Neural progenitor cell (in vitro differentiated cells): ENCODE measurements at regions not wholly inside any gene's neighbourhood (a gene's known extent, or its start where the extent isn't known, plus 50 kb on each side); places are given as distances from the start of the nearest gene placed in this dataset.

ENCODE experiments used
- DNase-seq: peaks from one replicate; pipeline ENCODE4 v3.0.0-alpha.2; 2016; ENCODE audit warnings: low spot score
- H2AFZ ChIP-seq: fragments of 200-600 bp; sonication (generic); replicated peaks from 2 replicates; pipeline ENCODE4 v1.6.1; 2016; ENCODE audit warnings: antibody characterized with exemption
- H3F3A ChIP-seq: fragments of 200-600 bp; sonication (generic); 2 replicates; pipeline ENCODE4 v1.6.1; 2016; ENCODE audit warnings: antibody characterized with exemption, low read depth
- H3K27ac ChIP-seq: fragments of 200-600 bp; sonication (generic); 2 replicates; pipeline ENCODE4 v1.5.1; 2016; ENCODE audit warnings: mild to moderate bottlenecking
- H3K27me3 ChIP-seq: fragments of 200-600 bp; sonication (generic); 2 replicates; pipeline ENCODE4 v1.6.1; 2016; ENCODE audit warnings: mild to moderate bottlenecking, moderate library complexity
- H3K36me3 ChIP-seq: fragments of 200-600 bp; sonication (generic); 2 replicates; pipeline ENCODE4 v1.5.1; 2016
- H3K4me1 ChIP-seq: fragments of 200-600 bp; sonication (generic); 2 replicates; pipeline ENCODE4 v1.6.1; 2016; ENCODE audit warnings: mixed run types
- H3K4me2 ChIP-seq: fragments of 200-600 bp; sonication (generic); 2 replicates; pipeline ENCODE4 v1.6.1; 2016
- H3K4me3 ChIP-seq: fragments of 200-600 bp; sonication (generic); 2 replicates; pipeline ENCODE4 v1.5.1; 2016
- H3K79me2 ChIP-seq: fragments of 200-600 bp; sonication (generic); 2 replicates; pipeline ENCODE4 v1.6.1; 2016; ENCODE audit warnings: low read depth
- H3K9ac ChIP-seq: fragments of 200-600 bp; sonication (generic); 2 replicates; pipeline ENCODE4 v1.6.1; 2016
- H3K9me3 ChIP-seq: fragments of 200-600 bp; sonication (generic); 2 replicates; pipeline ENCODE4 v1.5.1; 2016; ENCODE audit warnings: low read depth
- H4K20me1 ChIP-seq: fragments of 200-600 bp; sonication (generic); 2 replicates; pipeline ENCODE4 v1.6.1; 2016; ENCODE audit warnings: low read depth
- H3K27ac Mint-ChIP-seq: 3 replicates; pipeline ENCODE4 v1.8.0; 2021; ENCODE audit warnings: mixed read lengths
- H3K27me3 Mint-ChIP-seq: 2 replicates; pipeline ENCODE4 v1.8.0; 2022; ENCODE audit warnings: low read depth, mild to moderate bottlenecking, inconsistent platforms, moderate library complexity, mixed read lengths; ENCODE audit not compliant: insufficient read depth
- H3K36me3 Mint-ChIP-seq: 3 replicates; pipeline ENCODE4 v1.8.0; 2021; ENCODE audit warnings: mixed read lengths
- H3K4me1 Mint-ChIP-seq: 3 replicates; pipeline ENCODE4 v1.8.0; 2021; ENCODE audit warnings: mixed read lengths
- H3K4me3 Mint-ChIP-seq: 3 replicates; pipeline ENCODE4 v1.8.0; 2021; ENCODE audit warnings: mild to moderate bottlenecking, moderate library complexity, mixed read lengths
- H3K9me3 Mint-ChIP-seq: 3 replicates; pipeline ENCODE4 v1.8.0; 2020; ENCODE audit warnings: mixed read lengths
- CTCF ChIP-seq: fragments of 200-600 bp; sonication (generic); IDR thresholded peaks from 2 replicates; pipeline ENCODE4 v1.5.1; 2017; ENCODE audit warnings: antibody characterized with exemption, mild to moderate bottlenecking
- EZH2 ChIP-seq: fragments of 200-600 bp; sonication (generic); IDR thresholded peaks from 2 replicates; pipeline ENCODE4 v1.6.1; 2017; ENCODE audit warnings: antibody characterized with exemption, mild to moderate bottlenecking, moderate library complexity
- EZH2phosphoT487 ChIP-seq: fragments of 200-600 bp; sonication (generic); IDR thresholded peaks from 2 replicates; pipeline ENCODE4 v1.6.1; 2017; ENCODE audit warnings: antibody characterized with exemption

- H3K4me1 Mint-ChIP-seq = no peaks in the 10 kb centered on the region
- no peaks in the 10 kb centered on the region for H3K4me1 ChIP-seq
- no peak for TF ChIP-seq EZH2phosphoT487
- TF ChIP-seq EZH2 = no peak
- no peak for TF ChIP-seq CTCF
- H3K27me3 ChIP-seq = no peaks in the 10 kb centered on the region
- H3K4me3 ChIP-seq = no peak overlapping the region
- no peak for DNase-seq
- no peaks in the 10 kb centered on the region for H3K9me3 ChIP-seq
- H3K9ac ChIP-seq = no peak overlapping the region
- no peak overlapping the region for H3K27ac ChIP-seq
- H3K4me2 ChIP-seq = no peak overlapping the region
- no peaks in the 10 kb centered on the region for H3K36me3 Mint-ChIP-seq
- no peaks in the 10 kb centered on the region for H4K20me1 ChIP-seq
- H3K79me2 ChIP-seq = no peaks in the 10 kb centered on the region
- no peaks in the 10 kb centered on the region for H3F3A ChIP-seq
- no peak overlapping the region for H3K4me3 Mint-ChIP-seq
- H3K9me3 Mint-ChIP-seq = no peaks in the 10 kb centered on the region
- H3K36me3 ChIP-seq = no peaks in the 10 kb centered on the region
- H3K27me3 Mint-ChIP-seq = no peaks in the 10 kb centered on the region
- no peak overlapping the region for H2AFZ ChIP-seq
- H3K27ac Mint-ChIP-seq = no peak overlapping the region
Observed at GRCh38 chr5:148880197-148880596, 53.8 kb downstream of the ADRB2 start.

GRCh38 chr5:148880696-148881095, 54.3 kb downstream of the ADRB2 start:
- H3K4me1 Mint-ChIP-seq = no peaks in the 10 kb centered on the region
- no peak for DNase-seq
- Histone ChIP-seq H3K9me3 (no peaks in the 10 kb centered on the region), H2AFZ (no peak overlapping the region), H3K9ac (no peak overlapping the region), H3K79me2 (no peaks in the 10 kb centered on the region), H3K4me1 (no peaks in the 10 kb centered on the region), H3K36me3 (no peaks in the 10 kb centered on the region), H3K27me3 (no peaks in the 10 kb centered on the region), H3K4me3 (no peak overlapping the region), H4K20me1 (no peaks in the 10 kb centered on the region), H3K27ac (no peak overlapping the region), H3F3A (no peaks in the 10 kb centered on the region), H3K4me2 (no peak overlapping the region)
- no peaks in the 10 kb centered on the region for H3K27me3 Mint-ChIP-seq
- no peak overlapping the region for H3K27ac Mint-ChIP-seq
- TF ChIP-seq EZH2 = no peak
- TF ChIP-seq CTCF = no peak
- no peak for TF ChIP-seq EZH2phosphoT487
- no peaks in the 10 kb centered on the region for H3K36me3 Mint-ChIP-seq
- H3K9me3 Mint-ChIP-seq = no peaks in the 10 kb centered on the region
- H3K4me3 Mint-ChIP-seq = no peak overlapping the region

GRCh38 chr5:148882332-148882731, 55.9 kb downstream of the ADRB2 start:
- H3K4me1 ChIP-seq = no peaks in the 10 kb centered on the region
- no peaks in the 10 kb centered on the region for H3K36me3 ChIP-seq
- Mint-ChIP-seq H3K27me3 (no peaks in the 10 kb centered on the region), H3K27ac (no peak overlapping the region), H3K9me3 (no peaks in the 10 kb centered on the region), H3K4me1 (no peaks in the 10 kb centered on the region), H3K36me3 (no peaks in the 10 kb centered on the region), H3K4me3 (no peak overlapping the region)
- H4K20me1 ChIP-seq = no peaks in the 10 kb centered on the region
- TF ChIP-seq EZH2phosphoT487 (no peak), CTCF (no peak), EZH2 (no peak)
- no peak overlapping the region for H3K9ac ChIP-seq
- H3F3A ChIP-seq = no peaks in the 10 kb centered on the region
- H3K79me2 ChIP-seq = no peaks in the 10 kb centered on the region
- no peaks in the 10 kb centered on the region for H3K9me3 ChIP-seq
- H3K4me2 ChIP-seq = no peak overlapping the region
- H2AFZ ChIP-seq = no peak overlapping the region
- no peak overlapping the region for H3K4me3 ChIP-seq
- no peak overlapping the region for H3K27ac ChIP-seq
- no peak for DNase-seq
- no peaks in the 10 kb centered on the region for H3K27me3 ChIP-seq
